HG03342 (cell line): ENCODE measurements at regions not wholly inside any gene's neighbourhood (a gene's known extent, or its start where the extent isn't known, plus 50 kb on each side); places are given as distances from the start of the nearest gene placed in this dataset.

ENCODE experiments used
- ATAC-seq: cut with Tn5 transposase; IDR thresholded peaks from one replicate; pipeline ENCODE4 v1.9.1; 2021; ENCODE audit warnings: mild to moderate bottlenecking, moderate library complexity; ENCODE audit not compliant: unreplicated experiment

DNA sequence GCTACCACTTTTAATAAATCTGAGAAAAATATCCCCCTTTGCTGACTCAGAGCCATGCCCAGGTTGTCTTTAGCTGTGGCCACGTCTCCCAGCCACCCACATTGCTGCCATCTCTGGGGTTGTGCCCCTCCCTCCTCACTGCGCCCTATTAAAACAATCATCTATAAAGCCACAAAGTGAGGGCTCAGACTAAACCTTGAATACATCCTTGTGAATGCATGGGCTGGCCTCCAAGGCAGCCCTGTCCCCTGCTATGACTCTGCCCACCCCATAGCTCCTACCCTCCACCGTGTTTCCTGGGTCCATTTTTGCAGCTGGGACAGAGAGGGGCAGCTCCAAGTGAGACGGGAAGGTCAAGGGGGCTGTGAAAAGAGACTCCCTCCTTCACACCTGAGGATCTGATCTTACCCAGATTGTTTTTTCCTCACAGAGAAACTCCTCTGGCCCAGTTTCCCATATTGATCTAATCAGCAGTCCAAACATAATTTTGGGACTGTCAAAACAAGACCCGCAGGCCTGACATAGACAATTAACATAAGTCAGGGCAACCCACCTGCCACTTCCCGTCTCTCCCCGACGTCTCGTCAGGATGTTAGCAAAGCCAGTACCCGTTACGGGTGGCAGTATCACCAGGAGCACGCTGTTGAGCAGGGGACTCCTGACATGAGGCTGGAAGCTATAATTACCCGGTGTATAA is 199.0 kb downstream of the KATNAL1 start:
- no peak for ATAC-seq

DNA sequence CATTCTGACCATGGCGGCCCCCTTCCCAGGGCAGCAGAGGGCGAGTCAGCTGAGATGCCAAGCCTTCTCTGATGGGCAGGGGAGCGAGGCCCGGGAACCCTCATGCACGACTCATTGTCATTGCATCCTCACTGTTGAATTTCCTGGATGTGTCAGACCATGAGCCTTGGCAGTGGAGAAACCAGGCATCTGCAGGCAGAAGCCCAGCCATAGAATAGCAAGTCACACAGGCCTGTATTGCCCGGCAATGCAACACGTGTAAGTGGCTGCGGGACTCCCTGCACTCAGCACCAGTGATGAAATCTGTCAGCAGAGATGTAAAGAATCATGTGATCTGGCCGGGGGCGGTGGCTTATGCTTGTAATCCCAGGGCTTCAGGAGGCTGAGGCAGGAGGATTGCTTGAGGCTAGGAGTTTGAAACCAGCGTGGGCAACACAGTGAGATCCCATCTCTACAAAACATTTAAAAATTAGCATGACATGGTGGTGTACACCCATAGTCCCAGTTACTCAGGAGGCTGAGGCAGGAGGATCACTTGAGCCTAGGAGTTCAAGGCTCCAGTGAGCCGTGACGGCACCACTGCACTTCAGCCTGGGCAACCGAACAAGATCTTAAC is 199.7 kb downstream of the KATNAL1 start:
- no peak for ATAC-seq

DNA sequence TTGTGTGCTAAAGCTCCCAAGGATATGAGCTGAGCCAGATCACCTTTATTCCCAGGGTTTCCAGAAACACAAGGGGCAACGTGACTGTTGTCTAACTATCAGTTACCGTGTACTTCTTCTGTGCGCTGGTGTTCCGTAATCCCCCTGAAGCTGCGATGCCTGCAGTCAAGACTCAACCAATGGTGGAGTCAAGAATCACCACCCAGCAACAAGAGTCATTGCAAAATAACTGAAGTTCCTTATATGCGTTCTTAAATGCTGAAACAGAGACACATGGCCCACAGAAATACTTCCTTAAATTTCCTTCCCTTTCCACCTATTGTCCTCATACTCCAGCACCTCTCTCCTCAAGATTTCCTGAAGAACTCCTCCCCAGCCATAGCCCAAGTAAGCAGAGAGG is 200.2 kb downstream of the KATNAL1 start:
- ATAC-seq: no peak

DNA sequence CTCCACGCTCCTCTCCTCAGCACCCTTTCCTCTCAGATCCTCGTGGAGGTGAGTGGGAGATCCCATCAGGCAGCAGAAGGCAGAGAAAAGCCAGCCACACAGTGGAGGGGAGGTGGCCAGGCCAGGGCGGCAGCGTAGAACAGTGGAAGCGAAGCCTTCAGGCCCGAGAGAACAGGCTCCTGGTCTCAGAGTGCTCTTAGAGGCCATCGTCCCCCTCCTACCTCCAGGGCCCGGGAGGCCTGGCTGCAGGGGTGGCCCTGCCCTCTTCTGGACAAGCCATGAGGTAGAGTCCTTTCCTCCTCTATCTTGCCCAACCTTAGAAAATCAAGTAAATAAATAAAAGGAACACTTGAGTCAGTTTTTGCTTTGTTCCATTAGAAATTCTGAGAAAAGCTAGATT is 202.0 kb downstream of the KATNAL1 start:
- no peak for ATAC-seq

DNA sequence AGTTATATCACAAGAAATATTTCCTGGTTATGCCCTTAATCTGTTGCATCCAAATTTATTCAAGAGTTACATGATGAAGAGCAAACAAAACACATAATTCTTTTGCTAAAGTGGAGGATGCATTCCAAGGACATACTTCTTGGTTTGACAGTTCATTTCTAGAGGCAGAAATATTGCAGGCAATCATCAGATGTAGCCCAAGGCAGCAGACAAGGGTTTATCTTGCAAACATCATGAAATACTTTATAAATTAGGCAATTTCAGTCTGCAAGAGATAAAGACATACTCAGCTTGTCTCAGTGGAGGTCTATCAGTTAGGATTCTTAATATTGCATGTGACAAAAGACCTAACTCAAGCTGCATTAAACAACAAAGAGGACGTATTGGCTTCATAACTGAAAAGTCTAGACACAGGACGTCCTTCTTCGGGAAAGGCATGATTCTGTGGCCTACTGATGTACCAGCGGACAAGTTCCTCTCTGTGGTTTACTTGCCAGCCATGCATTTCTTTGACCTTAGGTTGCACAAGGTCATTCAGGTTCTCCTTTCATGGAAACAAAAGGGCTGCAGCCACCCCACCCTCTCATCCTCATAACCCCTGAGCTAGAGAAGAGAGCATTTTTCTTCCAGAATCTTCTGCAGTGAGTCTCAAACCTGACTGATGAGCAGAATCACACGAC is 204.1 kb downstream of the KATNAL1 start:
- ATAC-seq: no peak

DNA sequence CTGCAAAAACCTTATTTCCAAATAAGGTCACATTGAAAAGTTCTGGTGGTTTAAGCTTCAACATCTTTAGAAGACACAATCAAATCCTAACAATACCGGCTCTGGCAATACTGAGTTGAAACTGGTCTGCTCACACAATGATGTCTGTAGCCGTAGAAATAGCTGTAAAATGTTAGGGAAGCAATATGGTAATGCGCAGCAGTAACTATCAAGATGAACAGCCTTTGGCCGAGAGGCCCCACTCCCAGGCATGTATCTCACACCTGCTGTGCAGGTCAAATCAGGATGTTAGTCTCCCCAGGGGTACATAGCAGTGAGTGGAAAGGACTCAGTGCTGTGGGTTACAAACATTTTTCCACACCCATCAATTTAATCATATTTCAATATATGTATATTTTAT is 207.1 kb downstream of the KATNAL1 start:
- ATAC-seq: no peak

DNA sequence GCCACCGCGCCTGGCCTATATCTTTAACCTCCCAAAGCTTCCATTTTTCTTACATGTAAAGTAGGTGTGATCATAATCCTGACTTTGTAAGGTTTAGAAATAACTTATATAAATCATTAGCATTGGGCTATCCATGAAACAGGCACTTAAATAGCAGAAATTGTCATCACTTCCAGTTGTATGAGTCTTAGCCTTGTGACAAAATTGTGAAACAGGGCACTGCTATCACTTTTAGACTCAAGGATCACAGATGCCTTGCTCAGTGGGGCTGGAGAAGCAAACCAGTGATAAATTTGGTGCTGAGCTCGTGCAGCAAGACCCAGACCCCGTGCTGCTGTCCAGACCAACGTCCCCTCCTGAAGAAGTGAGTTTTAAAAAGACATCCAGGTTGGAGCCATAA is 209.7 kb downstream of the KATNAL1 start:
- ATAC-seq: no peak

DNA sequence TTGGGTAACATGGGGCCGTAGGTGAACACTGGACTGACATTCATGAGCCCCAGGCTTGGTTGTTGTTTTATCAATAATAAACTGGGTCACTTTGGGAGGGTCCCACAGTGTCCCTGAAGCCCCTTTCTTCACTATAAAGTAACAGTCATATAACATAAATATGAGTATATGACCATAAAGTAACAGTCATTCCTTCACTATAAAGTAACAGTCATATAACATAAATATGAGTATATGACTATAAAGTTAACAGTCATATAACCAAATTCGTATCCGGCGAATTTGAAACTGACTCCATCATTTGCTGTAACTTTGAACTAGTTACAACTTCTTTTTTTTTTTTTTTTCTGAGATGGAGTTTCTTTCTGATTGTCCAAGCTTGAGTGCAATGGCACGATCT is 210.3 kb downstream of the KATNAL1 start:
- ATAC-seq: no peak

DNA sequence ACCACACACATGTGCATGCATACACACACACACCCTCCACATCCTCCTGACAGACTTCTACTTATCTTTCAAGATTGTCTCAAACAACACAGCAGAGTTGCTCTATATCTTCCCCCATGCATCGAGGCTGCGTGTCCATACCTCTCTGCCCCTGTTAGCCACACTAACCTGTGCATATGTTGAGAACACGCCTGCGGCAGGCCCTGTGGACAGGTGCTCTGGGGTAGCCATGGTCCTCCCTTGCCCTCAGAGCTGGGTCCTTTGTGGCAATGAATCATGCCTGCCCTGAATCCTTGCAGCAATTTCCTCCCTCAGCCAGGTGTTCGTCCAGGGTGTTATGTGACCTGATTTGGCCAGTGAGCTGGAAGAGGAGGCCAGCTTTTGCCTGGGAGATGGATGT is 213.3 kb downstream of the KATNAL1 start:
- no peak for ATAC-seq

DNA sequence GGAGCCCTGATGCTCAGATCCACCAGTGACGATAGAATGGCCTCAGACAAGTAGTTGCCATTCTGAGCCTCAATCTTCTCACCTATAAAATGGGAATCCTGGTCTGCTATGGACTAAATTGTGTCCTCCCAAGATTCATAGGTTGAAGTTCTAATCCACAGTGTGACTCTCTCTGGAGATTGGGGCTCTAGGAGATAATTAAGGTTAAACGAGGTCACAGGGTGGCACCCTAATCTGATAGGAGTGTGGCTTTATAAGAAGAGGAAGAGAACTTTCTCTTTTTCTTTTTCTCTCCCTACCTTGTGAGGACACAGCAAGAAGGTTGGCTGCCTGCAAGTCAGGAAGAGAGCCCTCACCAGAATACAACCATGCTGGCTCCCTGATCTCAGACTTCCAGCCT is 214.1 kb downstream of the KATNAL1 start:
- no peak for ATAC-seq

DNA sequence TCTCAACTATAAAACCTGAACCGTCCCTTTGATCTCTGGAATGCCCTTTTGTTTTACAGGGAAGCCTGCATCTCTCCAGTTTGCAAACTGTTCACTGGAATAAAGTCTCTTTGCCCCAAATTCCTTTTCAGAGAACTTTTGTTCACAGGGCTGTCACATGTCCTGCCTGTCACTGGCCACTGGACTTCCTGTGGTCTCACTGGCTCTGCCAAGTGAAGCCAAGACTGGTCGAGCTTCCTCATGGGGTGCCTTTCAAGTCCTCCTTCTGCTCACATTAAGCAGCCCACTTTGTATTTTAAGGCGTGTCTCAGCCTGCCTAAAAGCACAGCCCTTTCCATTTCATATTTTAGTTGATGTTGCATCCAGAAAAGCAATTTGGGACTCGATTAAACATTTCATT is 215.7 kb downstream of the KATNAL1 start:
- no peak for ATAC-seq

DNA sequence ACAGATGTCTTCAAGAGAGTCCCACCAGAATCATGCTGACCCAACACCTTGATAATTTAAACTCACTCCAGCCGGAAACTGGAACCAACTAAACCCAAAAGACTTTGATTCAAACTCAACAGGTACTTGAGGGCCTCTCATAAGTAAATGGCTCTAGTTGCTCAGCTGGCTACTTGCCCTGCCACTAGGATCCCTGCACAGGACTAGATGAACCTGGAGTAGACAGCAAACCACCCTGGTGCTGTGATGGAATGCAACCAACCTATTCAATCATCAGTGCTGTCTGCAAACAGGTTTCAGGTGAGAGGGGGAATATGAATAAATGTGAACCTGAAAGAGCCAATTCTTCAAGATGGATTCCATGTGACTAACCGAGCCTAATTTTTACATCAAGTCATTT is 216.3 kb downstream of the KATNAL1 start:
- ATAC-seq: no peak

DNA sequence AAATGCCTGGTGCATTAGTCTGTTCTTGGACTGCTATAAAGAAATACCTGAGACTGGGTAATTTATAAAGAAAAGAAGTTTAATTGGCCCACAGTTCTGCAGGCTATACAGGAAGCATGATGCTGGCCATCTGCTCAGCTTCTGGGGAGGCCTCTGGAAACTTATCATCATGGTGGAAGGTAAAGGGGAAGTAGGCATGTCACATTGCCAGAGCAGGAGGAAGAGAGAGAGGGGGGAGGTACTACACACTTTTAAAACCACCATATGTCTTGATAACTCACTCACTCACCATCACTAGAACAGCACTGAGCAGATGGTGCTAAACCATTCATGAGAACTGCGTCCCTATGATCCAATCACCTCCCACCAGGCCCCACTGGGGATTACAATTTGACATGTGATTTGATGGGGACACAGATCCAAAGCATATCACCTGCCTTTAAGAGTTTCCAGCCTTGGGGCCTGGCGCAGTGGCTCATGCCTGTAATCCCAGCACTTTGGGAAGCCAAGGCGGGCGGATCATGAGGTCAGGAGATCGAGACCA is 219.0 kb downstream of the KATNAL1 start:
- ATAC-seq: no peak

DNA sequence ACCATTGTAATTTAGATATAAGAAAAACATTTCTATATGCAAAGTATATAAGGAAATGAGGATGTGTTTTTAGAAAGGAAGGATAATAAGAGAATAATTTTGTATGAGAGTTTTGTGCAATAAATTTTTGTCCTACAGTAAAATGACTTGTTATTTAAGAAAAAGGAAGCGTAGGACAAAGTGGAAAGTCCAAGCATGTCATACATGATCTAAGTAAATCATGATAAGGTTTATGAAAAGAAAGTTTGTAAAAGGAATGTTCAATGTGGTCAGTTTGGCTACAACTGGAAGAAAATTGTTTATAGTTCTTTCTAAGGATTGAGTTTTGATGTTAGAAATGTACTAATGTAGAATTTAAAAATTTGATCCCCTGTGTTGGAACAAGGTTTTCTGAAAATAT is 222.3 kb downstream of the KATNAL1 start:
- ATAC-seq: no peak

DNA sequence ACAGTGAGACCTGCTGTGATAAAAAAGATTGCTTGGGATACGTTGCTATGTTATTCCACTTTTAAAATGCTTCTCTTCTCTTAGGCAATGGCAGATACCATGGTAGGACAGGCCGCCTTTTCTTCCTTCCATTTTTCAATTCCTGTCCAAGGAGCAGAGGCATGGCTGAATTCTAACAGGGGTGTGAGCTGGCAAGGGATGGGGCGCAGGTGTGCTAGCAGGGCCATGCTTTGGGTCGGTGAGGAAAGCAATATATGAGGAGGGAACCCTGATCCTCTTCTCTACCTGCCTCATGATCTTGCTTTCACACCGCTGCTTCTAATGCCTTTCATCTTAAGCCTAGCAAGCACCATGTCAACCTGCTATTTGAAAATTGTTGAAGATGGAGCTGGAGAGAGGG is 225.0 kb downstream of the KATNAL1 start:
- no peak for ATAC-seq

DNA sequence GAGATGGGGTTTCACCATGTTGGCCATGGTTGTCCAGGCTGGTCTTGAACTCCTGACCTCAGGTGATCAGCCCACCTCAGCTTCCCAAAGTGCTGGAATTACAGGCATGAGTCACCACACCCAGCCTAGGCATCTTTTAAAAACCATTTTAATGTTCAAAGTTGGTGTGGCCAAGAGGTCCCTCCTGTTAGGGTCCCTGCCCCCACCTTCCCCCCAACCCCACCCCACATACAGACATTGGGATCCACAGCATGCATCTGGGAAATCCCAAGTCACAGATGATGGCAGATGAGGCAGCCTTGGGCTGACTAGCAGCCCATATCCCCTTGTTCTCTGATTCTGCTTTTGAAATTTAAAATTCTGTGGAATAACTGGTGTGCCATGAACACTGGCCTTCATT is 226.0 kb downstream of the KATNAL1 start:
- ATAC-seq: no peak

DNA sequence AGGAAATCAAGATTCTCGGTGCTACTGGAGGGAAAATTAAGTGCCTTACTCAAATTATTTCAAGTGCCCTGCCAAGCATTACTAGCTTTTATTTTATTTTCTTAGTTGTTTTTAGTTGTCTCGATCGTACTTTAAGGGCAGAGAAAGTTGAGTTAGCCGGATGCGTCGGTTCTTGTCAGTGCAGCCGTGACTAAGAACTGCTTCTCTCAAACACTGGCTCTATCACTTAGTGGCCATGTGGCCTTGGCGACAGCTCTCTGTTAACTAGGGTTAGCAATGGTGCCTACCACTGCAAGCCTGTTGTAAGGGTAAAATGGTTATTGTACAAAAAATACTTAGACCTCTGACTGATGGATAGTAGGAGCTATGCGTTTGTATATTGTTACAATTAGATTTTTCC is 227.8 kb downstream of the KATNAL1 start:
- ATAC-seq: no peak

DNA sequence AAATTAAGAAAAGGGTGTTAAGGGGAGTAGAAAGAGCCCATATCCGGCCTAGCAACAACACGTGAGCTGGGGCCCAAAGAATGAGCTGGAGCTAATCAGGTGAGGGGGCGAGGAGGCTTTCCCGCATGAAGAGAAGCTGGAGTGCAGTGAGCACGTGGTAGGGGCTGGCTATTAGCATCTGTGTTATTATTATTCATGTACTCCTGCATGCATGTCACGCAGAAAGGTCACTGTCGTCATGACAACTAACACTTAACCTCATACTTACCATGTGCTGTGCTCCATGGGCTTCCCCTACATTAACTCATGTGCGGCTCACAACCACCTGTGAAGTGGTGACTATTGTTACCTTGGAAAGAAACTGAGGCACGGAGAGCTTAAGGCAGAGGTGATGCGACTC is 227.6 kb upstream of the UBL3 start:
- ATAC-seq: no peak

DNA sequence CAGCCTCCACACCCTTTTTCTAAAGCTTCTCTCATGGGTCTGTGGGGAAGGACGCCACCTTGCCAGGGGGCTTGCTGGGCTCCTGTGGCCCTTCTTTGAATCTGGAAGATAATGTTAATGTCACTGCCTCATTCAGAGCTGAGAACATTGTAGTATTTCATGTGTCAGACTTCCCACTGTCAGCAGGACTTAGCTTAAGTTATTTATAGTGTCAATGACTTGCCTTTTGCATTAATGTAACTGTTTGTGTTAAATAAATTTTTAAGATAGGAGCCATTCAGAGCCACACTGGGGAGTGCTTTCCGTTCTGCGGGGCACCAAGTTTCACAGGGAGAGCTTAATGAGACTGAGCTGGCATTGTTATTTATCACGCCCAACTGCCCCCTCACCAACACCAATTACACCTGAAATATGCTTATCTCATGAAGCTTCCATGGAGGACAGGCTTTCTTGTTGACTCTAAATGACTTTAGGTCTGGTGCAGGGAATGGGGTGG is 226.9 kb upstream of the UBL3 start:
- ATAC-seq: no peak

DNA sequence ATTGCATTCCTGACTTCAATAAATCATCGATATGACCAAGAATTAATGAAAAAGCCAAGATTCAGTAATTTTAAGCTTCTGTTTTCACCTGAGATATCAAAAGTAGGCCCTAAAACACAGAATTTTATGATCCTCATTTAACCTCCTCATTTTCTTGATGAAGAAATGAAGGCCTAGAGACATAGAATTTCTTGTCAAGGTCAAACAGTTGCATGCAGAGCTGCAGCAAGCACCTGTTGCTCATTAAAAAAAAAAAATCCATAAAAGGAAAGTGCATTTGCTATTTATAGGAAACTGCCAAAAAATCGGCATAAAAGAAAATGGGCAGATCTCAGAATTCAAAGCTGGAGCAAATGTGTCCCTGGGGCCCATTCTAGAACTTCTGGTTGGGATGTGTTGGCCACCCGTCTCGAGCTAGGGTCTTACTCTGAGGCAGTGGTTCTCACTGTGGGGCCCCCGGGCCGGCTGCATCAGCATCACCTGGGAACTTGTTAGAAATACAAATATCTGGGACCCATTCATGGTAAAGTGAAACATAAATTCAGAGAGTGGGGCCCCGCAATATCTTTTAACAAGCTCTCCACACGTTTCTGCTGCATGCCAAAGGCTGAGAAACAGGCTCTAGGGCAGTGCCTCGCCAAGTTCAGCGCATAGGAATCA is 224.7 kb upstream of the UBL3 start:
- no peak for ATAC-seq

DNA sequence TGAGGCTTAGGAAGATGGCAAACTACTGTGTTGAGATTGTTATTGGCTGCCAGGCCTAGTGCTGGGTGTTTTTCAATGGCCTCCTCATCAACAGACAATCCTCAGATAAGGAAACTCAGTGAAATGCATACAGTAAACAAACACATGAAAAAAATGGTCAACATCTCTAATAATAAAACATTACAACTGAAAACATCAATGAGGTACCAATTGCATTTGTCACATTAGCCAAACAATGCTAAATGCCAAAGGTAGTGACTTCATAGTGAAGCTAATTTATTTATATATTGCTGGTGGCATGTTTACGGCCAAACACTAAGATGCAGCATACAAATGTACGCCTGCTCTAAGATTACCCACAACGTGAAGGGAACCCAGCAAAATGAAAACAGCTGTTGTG is 224.0 kb upstream of the UBL3 start:
- no peak for ATAC-seq

DNA sequence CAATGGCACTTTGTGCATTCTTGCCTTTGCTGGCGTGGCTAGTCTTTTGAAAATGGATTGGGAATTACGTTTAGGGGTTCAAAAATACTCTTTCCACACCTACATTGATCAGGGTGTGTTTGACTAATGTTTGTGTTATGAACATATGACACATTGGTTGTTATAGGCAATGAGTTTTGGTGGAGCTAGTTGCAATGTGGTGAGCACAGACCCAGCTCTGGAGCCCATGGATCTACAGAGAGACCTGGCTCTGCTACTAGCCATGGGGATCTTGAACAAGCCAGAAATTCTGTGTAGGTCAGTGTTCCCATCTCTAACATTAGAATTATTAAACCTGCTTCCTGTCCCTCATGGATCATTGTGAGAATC is 222.4 kb upstream of the UBL3 start:
- ATAC-seq: no peak
